Kidney glomerular epithelial cell (primary cell): ENCODE measurements at regions not wholly inside any gene's neighbourhood (a gene's known extent, or its start where the extent isn't known, plus 50 kb on each side); places are given as distances from the start of the nearest gene placed in this dataset.
"Not testable (repeated sequence)": the region's sequence is repeated elsewhere in the genome, so short reads cannot be mapped to it uniquely, and the experiment has no call there.

Experiments used
- DNase-seq: peaks from one replicate; lab custom pipeline; 2025; lab: John Stamatoyannopoulos, UW

- no peak for DNase-seq
These were observed 465.9 kb upstream of the RASGRP1 start for GRCh38 chr15:39030291-39031070.

GRCh38 chr15:39031596-39031995 is 467.0 kb upstream of the RASGRP1 start:
- DNase-seq, result no peak

GRCh38 chr15:39034816-39035215 is 470.2 kb upstream of the RASGRP1 start:
- no peak for DNase-seq

DNA sequence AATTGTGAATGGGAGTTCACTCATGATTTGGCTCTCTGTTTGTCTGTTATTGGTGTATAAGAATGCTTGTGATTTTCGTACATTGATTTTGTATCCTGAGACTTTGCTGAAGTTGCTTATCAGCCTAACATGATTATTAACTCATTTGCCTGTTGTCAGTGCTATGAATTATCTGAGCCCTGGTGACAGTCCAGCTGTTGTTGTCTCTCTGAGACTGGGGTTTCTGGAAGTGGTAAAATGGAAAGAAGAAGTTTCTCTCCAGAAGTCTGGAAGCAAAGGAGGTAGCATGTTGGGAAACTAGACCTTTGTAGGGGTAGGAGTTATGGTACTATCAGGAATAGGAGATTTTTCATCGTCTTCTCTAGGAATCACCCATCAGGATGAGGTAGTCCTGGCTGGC is 473.0 kb upstream of the RASGRP1 start:
- not testable (repeated sequence) for DNase-seq

DNA sequence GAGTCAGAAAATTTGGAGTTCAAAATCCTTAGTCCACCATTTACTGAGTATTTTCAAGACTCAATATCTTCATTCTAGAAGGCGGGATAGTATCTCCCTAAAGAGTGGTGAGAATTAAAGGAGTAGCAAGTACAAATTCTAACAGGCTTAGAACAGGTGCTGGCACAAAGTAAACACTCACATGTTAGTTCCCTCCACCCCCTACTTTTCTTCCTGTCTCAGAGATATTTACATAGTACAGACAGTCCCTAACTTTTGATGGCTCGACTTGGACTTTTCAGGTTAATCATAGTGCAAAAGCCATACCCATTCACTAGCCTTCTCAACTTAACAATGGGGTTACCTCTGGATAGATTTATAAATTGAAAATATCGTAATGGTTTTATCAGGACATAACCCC is 476.2 kb upstream of the RASGRP1 start:
- no peak for DNase-seq

GRCh38 chr15:39041979-39042495 is 477.4 kb upstream of the RASGRP1 start:
- DNase-seq, result no peak

DNA sequence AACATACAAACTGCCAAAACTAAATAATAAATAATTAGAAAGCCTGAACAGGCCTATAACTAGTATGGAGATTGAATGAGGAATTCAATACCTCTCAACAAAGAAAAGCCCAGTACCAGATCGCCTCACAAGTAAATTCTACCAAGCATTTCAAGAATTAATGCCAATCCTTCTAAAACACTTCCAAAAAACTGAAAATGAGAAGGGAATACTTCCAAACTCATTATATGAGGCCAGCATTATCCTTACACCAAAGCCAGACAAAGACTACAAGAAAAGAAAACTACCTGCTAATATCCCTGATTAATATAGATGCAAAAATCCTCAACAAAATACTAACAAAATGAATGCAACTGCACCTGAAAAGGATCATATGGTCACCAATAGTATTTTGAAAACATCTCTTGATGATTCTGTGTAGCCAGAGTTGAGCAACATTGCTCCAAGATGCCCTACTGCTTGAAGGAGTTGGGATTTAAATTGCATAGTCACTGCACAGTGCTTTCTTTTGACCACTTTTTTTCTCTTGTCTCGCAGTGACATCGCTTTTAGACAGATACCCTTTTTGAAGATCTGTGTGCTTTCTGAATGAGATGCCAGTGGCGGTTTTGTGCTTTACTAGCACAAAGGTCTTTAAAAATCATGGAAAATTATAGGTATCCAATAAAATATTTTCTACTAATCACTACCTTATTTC is 487.2 kb upstream of the RASGRP1 start:
- no peak for DNase-seq

GRCh38 chr15:39052323-39052705 is 487.7 kb upstream of the RASGRP1 start:
- no peak for DNase-seq

DNA sequence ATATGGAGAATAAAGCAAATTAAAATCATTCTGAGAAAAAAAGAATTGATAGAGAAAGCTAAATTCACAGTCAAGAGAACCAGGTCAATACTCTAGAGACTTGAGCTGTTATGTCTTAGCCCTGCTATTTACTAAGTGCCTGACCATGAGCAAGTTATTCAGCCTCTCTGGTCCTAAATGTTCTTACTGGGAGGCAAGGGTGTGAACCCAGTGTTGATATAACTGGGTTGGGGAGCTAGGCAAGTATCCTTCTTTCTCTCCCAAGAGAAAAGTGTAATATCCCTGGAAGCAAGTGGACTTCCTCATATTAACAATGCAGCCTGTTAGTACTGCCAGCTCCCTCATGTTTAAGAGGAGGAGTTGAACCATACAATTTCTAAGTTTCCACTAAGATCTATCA is 488.9 kb upstream of the RASGRP1 start:
- no peak for DNase-seq

- DNase-seq, result no peak
These were observed 489.6 kb upstream of the RASGRP1 start for GRCh38 chr15:39054128-39054732.

- DNase-seq, result no peak
These were observed 491.7 kb upstream of the RASGRP1 start for GRCh38 chr15:39056357-39056756.

DNA sequence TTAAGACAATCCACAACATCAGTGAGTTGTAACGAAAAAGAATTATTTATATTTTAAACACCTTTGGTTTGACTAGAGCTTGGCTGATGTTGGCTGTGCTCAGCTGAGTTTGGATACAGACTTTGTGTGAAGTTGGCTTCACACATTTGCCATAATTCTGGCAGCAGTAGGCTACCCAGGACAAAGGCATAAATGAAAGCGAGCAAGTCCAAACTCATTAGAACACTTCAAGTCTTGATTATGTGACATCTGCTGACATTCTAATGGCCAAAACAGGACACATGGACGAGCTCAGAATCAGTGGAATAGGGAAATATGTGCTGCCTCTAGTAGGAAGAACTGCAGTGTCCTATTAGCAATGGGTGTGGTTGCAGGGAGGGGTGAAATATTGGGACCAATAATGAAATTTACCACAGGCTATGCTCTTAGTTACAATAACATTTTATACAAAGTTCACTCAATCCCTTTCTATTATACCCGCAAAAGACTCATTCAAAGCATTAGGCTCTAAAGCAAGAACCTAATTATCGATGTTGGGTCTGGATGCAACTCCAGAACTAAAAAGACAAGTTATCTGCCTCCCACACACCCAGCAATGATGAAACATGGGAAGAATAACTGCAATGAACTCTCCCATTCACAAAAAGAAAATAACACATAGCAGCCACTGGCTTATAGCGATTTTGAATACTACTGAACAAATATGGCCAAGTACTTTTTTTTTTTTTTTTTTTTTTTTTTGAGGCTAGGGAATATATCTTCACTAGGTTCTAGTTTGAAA is 493.9 kb upstream of the RASGRP1 start:
- DNase-seq, result no peak

- no peak for DNase-seq
These were observed 495.3 kb upstream of the RASGRP1 start for GRCh38 chr15:39059917-39060316.

DNA sequence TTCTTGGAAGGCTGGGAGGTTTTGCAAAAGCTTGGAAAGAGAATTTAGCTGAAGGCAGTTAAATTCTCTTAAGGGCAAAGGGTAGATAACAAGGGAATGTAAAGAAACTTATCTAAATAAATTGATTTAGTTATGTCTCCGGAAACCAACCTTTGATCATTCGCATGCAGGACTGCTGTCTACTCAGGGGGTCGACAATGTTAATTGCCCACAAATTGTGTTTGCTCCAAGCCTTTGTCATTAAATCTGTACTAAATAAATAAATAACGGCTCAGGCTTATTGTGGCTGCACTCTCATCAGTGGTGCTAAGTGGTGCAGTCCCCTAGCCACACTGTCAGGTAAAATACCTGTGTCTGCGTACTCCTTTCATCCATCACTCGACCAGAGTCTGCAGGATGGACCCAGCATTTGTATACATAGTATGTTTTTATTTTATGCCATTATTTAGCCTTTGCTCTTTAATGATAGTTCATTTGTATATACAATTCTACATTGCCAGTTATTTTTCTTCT is 497.4 kb upstream of the RASGRP1 start:
- DNase-seq, result no peak

GRCh38 chr15:39066677-39067076 is 502.1 kb upstream of the RASGRP1 start:
- peak; percentile 31 for DNase-seq

DNA sequence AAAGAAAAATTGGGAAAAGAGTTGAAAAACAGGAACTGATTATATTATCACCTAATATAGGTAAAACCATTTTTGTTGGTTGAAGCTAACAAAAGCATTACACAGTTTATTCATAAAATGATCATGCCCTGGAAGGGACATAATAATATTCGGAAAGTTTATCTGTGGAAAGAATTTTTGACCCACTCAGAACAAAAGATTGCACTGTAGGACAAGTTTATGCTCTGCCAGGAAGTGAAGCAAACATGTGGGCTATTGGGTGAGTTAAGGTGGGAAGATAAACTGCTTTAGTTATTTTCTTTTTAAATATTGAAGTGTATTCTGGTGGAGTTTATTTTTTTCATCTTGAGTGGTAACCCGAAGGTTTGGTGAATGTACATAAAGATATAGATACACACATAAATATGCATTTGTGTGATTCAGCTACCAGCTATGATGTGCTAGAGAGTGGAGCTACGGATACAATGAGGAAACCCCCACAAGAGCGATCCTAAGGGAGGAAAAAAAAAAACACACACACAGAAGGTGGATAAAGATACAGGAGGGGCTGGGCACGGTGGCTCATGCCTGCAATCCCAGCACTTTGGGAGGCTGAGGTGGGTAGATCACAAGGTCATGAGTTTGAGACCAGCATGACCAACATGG is 506.4 kb upstream of the THBS1 start:
- no peak for DNase-seq

DNA sequence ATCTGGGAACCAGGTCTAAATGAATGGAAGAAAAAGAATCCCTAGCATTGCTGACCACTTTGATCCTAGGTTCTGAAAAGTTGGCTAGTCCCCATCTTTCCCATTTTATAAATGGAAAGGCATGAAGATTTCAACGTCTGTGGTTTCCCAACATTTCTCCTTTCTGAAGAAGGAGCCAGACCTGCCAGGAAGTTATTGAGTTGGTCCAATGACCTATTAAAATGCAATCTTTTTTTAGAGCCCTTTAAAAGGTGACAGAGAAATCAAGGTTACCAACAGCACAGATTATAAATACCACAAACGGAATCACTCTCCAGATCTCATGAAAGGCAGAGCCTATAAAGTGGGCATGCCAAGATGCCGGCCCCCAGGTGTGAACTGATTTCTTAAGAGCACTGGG is 505.6 kb upstream of the THBS1 start:
- DNase-seq, result no peak

DNA sequence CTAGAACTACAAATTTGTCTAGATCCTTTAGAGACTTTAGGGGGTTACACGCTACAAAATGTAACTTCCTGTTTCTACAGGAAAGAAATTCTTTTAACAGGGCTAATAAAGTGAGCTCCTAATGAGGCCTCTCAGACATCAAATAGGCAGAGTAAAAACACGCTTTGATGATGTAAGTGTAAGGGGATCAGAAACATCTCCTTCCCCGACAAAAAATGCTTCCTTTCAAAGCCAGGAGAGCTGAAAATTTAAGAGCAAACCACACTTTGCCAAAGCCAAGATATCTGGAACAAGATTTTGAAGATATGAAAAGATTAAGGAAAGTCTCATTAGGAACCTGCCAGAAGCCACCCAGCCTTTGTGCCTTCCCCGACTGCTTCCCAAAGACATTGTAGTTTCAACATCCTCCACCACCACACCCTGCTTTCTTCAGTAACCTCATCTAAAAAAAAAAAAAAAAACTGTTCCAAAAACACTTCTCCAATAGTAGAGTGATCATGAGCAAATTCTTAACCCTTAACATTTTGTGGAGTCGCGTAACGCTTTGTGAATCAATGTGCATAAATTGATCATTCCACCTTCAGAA is 505.0 kb upstream of the THBS1 start:
- no peak for DNase-seq

DNA sequence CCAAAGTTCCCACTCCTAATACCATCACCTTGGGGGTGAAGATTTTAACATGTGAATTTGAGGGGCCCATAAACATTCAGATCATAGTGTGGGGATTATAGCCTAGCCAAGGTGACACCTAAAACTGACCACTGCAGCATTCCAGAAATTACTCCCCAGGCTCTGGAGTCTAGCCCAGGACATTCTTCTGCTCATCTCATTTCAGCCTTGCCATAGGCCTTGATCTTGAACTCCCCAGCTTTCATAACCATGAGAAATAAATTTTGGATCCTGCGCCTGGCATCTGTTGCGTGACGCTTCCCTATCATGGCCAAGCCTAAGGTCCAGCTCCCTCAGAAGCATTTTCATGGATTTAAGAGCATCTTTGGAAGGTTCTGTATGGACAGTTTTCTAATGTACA is 502.9 kb upstream of the THBS1 start:
- DNase-seq, result no peak

DNA sequence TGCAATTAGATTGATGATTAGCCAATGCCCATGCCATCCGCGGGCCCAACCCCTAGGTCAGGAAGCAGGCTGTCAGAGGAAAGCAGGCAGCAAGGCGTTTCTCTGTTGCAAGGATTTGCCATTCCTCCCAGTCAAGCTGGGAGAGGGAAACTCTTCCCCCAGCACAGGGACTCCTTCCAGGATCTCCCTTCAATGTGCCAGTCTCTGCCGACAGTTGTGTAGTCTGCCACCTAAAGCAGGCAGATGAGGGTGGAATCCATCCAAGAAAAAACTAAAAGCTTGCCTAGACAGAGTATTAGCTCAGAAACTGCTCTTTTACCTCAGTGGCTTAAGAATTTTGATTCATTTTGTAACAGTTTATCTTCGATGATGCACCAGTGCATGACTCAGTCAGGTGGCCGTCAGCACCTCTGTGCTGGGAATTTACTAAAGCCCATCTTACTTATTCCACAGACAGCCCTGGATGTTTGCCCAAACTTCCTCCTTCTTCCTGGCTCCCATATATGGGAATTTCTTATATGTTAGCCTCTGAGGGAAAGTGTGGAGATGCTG is 501.5 kb upstream of the THBS1 start:
- peak; percentile 84 for DNase-seq

- DNase-seq, result no peak
These were observed 497.7 kb upstream of the THBS1 start for GRCh38 chr15:39083213-39083612.
